GM18499 (cell line): ENCODE measurements at regions not wholly inside any gene's neighbourhood (a gene's known extent, or its start where the extent isn't known, plus 50 kb on each side); places are given as distances from the start of the nearest gene placed in this dataset.

Experiments used
- ATAC-seq: cut with Tn5 transposase; IDR thresholded peaks from one replicate; pipeline ENCODE4 v1.9.1; 2021; ENCODE audit warnings: moderate number of reproducible peaks; ENCODE audit not compliant: insufficient read depth, unreplicated experiment

GRCh38 chr11:109898592-109898991 lies 194.6 kb upstream of the ZC3H12C start:
- no peak for ATAC-seq

- no peak for ATAC-seq
Measured at GRCh38 chr11:109902764-109903433, 190.3 kb upstream of the ZC3H12C start.

- peak; percentile 68 for ATAC-seq
Measured at GRCh38 chr11:109911488-109911887, 181.7 kb upstream of the ZC3H12C start.

GRCh38 chr11:109914038-109914437 lies 179.2 kb upstream of the ZC3H12C start:
- no peak for ATAC-seq

- no peak for ATAC-seq
Measured at GRCh38 chr11:109914809-109915653, 178.2 kb upstream of the ZC3H12C start.

- no peak for ATAC-seq
Measured at GRCh38 chr11:109926941-109927340, 166.3 kb upstream of the ZC3H12C start.

- ATAC-seq = no peak
Measured at GRCh38 chr11:109929308-109929707, 163.9 kb upstream of the ZC3H12C start.

GRCh38 chr11:109933126-109933525 lies 160.1 kb upstream of the ZC3H12C start:
- no peak for ATAC-seq

- no peak for ATAC-seq
Measured at GRCh38 chr11:109934151-109934550, 159.0 kb upstream of the ZC3H12C start.

GRCh38 chr11:109936661-109937180 lies 156.5 kb upstream of the ZC3H12C start:
- ATAC-seq = no peak

GRCh38 chr11:109937968-109938367 lies 155.2 kb upstream of the ZC3H12C start:
- ATAC-seq = no peak

GRCh38 chr11:109939166-109939810 lies 153.9 kb upstream of the ZC3H12C start:
- ATAC-seq = no peak

- no peak for ATAC-seq
Measured at GRCh38 chr11:109940816-109941215, 152.4 kb upstream of the ZC3H12C start.

GRCh38 chr11:109945626-109946321 lies 147.4 kb upstream of the ZC3H12C start:
- ATAC-seq = peak; percentile 45

GRCh38 chr11:109946322-109946846 lies 146.8 kb upstream of the ZC3H12C start:
- ATAC-seq = peak; percentile 80

GRCh38 chr11:109954534-109954933 lies 138.7 kb upstream of the ZC3H12C start:
- ATAC-seq = no peak

GRCh38 chr11:109956124-109956793 lies 136.9 kb upstream of the ZC3H12C start:
- ATAC-seq = peak; percentile 80

GRCh38 chr11:109957000-109957399 lies 136.2 kb upstream of the ZC3H12C start:
- no peak for ATAC-seq

- ATAC-seq = no peak
Measured at GRCh38 chr11:109957601-109958000, 135.6 kb upstream of the ZC3H12C start.
